NCI-H1417 treated with DMSO at 0.1 percent for 48 hours (cell line): ENCODE measurements at regions not wholly inside any gene's neighbourhood (a gene's known extent, or its start where the extent isn't known, plus 50 kb on each side); places are given as distances from the start of the nearest gene placed in this dataset.
"Not testable (repeated sequence)": the region's sequence is repeated elsewhere in the genome, so short reads cannot be mapped to it uniquely, and the experiment has no call there.

Source experiments
- DNase-seq: peaks from one replicate; lab custom pipeline; 2025; lab: John Stamatoyannopoulos, UW

GRCh38 chr3:184440151-184440550 is 60.3 kb downstream of the CHRD start:
- no peak for DNase-seq

GRCh38 chr3:184441202-184441900 is 61.5 kb downstream of the CHRD start:
- DNase-seq = no peak

DNA sequence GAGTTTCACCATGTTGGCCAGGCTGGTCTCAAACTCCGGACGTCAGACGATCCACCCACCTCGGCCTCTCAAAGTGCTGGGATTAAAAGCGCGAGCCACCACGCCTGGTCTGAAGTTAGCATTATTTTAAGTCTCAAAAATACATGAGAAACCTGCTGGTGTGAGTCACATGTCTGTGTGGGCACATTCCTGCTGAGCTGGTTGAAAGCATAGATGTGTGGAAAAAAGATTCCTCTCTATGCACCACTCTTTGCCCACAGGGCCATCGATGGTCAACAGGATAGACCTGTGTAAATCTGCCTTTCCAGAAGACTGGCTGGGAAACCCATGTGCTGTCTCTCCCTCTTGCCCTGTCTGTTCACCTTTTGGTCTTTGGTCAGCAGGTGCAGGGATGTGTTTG is 63.5 kb downstream of the CHRD start:
- DNase-seq = no peak

- DNase-seq = no peak
Measured at GRCh38 chr3:184443831-184444230, 64.0 kb downstream of the CHRD start.

DNA sequence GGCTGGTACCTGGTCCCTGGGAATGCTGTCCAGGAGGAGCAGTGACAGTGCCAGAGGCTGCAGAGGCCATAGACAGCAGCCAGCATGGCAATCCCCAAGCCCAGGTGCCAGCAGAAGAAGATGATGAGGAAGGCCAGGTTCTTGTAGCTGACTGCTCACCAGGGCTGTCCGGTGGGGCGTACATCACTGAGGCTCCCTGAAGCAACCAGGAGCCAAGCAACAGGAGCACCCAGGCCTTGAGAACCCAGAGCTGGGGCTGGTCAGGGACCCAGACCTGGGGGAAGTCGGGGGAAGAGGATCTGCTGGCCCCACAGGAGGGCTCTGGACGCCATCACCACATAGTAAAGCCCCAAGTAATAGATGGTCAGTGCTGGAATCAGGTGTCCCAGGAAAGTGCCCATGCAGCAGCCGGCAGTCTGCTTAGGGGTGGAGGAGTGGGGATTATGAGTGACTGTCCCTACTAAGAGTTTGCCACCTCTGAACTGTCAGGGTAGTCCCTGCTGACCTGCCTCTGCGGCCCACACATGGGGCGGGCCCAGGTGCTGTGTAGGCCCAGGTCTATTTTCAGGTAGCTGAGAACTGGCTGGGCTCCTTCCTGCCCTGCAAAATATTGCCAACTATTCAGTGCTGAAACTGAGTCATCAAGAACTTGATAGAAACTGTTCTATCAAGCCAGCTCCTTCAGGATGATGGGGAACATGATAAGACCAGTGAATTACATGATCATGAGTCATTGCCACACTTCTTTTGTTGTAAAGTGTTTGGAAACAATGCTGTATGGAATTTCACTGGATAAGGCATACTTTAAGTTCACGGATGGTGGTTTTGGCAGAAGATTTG is 68.7 kb downstream of the CHRD start:
- no peak for DNase-seq

- no peak for DNase-seq
Measured at GRCh38 chr3:184449161-184449515, 69.3 kb downstream of the CHRD start.

- DNase-seq = no peak
Measured at GRCh38 chr3:184450547-184450946, 70.7 kb downstream of the CHRD start.

- DNase-seq = no peak
Measured at GRCh38 chr3:184453296-184453695, 73.4 kb downstream of the CHRD start.

DNA sequence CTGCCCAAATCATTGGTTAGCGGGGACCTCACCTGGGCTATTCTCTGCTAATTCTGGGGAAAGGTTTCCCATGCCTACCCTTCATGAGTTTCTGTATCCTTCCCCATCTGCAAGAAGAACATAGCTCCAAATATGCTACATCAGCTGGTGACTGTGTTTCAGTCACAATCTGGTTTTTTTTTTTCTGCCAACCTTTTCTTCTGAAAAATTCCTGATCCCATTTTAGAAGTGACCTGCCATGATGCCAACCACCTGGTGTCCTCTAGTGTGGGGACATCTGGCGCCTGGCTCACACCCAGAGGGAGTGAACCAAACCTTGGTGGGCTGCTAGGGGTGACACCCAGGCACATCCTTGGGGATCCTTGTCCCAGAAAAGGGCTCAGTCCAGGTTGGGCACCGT is 76.1 kb downstream of the CHRD start:
- DNase-seq = no peak

- DNase-seq = no peak
Measured at GRCh38 chr3:184456476-184456875, 76.6 kb downstream of the CHRD start.

DNA sequence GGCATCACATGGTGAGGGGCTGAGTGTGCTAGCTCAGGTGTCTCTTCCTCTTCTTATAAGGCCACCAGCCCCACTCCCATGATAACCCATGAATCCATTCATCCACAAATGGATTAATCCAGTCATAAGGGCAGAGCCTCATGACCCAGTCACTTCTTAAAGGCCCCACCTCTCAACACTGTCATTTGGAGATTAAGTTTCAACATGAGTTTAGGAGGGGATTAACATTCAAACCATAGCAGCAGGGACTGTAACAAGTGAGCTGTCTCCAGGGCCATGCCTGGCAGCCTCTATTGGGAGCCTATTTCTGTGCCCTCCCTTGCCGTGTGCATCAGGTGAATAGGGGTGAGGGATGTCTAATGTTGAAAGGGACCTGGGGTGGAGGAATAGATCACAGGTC is 77.5 kb downstream of the CHRD start:
- DNase-seq = no peak

DNA sequence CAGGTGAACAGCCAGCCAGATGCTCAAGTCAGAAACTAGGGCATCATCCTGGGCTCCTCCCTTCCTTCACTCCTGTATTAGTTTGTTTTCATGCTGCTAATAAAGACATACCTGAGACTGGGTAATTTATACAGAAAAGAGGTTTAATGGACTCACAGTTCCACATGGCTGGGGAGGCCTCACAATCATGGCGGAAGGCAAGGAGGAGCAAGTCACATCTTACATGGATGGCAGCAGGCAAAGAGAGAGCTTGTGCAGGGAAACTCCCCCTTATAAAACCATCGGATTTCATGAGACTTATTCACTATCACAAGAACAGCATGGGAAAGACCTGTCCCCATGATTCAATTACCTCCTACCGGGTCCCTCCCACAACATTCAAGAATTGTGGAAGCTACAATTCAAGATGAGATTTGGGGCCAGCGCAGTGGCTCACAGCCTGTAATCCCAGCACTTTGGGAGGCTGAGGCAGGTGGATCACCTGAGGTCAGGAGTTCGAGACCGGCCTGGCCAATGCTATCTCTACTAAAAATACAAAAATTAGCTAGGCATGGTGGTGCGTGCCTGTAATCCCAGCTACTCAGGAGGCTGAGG is 78.0 kb downstream of the CHRD start:
- DNase-seq = not testable (repeated sequence)

GRCh38 chr3:184459355-184459754 is 79.5 kb downstream of the CHRD start:
- no peak for DNase-seq

DNA sequence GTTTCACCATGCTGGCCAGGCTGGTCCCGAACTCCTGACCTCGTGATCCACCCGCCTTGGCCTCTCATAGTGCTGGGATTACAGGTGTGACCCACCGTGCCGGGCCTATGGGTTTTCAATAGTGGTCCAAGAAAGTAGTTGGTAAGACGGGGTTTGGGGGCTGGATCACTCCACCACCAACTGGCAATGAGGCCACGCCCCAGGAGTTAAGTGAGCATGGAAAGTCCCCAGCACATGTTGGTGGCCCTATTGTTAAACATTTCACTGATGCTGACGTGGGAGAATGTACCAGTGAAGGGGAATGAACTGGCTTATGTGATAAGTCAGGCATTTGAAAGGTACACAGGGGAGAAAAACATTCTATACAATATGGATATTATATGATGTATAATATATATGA is 80.4 kb downstream of the CHRD start:
- DNase-seq = no peak

DNA sequence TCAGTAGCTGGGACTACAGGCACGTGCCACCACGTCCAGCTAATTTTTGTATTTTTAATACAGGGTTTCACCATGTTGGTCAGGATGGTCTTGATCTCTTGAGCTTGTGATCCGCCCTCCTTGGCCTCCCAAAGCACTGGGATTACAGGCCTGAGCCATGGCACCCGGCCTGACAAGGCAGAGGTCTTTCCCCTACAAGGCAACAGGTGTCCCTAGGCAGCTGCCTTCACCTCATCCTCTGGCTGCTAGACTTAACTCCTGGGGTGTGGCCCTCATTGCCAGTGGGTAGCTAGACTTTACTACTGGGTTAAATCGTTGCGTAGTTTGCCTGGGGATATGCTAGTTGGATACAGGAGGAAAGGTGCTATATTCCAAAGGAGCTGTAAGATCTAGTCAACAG is 81.4 kb downstream of the CHRD start:
- DNase-seq = no peak

DNA sequence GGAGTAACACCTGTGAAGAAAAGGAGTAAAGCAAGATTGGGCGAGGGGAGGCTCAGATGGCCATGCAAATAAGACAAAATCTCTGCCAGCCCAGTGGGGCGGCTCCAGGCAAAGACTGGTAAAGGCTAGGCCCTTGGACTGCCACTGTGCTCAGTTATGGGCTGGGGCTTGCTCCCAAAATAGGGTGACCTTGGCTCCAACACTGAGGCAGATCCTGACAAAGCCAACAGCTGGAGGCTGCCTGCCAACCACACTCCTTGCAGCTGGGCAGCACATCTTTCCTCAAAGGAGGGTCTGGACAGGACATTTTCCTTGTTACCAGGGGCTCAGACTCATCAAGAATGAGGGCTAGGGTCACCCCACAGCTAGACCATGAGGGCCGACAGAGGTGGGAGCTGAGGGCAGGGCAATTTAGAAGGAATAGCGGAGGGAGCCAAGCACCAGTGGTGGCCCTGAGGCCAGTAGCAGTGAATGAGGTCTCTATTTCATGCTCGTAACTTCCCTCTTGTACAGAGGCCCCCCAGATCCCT is 86.1 kb downstream of the CHRD start:
- no peak for DNase-seq

DNA sequence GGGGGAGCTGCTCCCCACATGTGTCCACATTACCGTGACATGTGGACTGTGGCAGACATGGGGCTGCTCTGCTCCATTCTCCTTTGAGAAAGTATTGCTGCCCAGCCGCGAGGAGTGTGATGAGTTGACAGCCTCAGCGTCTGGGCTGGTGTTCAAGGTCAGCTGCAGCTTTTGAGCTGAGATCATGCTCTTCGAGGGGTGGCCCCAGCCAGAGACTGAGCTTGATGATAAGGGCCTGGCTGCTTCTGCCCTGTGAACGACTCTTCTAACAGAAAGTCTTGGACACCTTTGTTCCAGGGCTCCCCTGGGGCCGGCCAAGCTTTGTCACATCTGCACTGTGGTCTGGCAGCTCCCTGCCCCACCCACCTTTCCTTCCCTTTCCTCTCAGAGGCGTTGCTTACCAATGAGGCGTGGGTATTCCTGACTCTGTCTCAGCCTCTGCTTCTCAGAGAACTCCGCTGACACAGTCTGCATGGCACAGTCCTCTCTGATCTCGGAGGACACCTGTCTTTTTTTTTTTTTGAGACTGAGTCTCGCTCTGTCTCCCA is 86.6 kb downstream of the CHRD start:
- no peak for DNase-seq

DNA sequence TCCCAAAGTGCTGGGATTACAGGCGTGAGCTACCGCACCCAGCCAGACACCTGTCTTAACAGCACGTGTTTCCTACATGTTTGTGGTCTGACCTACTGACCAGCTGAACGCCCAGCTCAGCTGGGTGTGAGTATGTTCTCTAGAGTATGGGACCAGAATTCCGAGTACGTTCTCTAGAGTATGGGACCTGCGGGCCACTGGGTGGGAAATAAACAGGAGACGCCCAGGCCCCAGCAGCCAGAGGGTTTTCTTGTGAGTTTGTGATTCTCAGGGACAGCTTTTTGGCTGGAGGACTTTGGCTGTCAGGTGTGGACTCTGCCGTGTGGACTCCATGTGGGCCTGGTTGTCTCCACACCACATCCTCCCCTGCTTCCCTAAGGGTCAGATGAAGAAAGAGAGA is 87.3 kb downstream of the CHRD start:
- DNase-seq = no peak

GRCh38 chr3:184470551-184470950 is 90.7 kb downstream of the CHRD start:
- DNase-seq = no peak

DNA sequence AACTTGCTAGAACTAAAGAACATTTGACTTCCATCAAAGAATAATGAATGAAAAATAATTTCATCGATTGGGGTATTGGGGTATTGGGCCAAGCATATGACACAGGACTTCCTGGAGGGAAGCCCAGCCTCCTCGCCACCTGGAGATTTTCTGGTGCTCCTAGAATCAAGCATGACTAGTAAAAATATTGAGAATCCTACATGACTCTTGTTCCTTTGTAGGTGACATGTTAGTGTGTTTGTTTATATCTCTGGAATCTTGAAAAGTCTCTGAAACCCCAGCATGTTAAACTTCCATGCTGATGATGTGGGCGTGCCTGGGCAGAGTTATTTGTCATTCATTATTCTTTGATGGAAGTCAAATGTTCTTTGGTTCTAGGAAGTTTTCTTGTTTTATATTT is 90.1 kb upstream of the EPHB3 start:
- no peak for DNase-seq

GRCh38 chr3:184472723-184473428 is 88.7 kb upstream of the EPHB3 start:
- no peak for DNase-seq

GRCh38 chr3:184474897-184475296 is 86.7 kb upstream of the EPHB3 start:
- no peak for DNase-seq
